Astrocyte (in vitro differentiated cells and primary cell): ENCODE measurements at regions not wholly inside any gene's neighbourhood (a gene's known extent, or its start where the extent isn't known, plus 50 kb on each side); places are given as distances from the start of the nearest gene placed in this dataset.

Experiments used
- DNase-seq: peaks from one replicate; pipeline ENCODE4 v3.0.0-alpha.2; 2010; ENCODE audit warnings: low read depth
- FAIRE-seq: peaks from 2 replicates; lab custom pipeline; 2011; peaks lifted over from hg19 to GRCh38; lab: Jason Lieb, UNC
- H2AFZ ChIP-seq: 2 replicates; pipeline ENCODE4 v1.6.0; 2012; ENCODE audit warnings: low read depth, low read length, inconsistent platforms
- H3K27ac ChIP-seq: 2 replicates; pipeline ENCODE4 v1.5.1; 2011; ENCODE audit warnings: low read depth, low read length, inconsistent platforms
- H3K27me3 ChIP-seq: 2 replicates; pipeline ENCODE4 v1.6.0; 2011; ENCODE audit warnings: low read length, inconsistent platforms; ENCODE audit not compliant: insufficient read depth
- H3K36me3 ChIP-seq: 2 replicates; pipeline ENCODE4 v1.5.1; 2011; ENCODE audit warnings: low read length, inconsistent platforms; ENCODE audit not compliant: insufficient read depth
- H3K4me1 ChIP-seq: 2 replicates; pipeline ENCODE4 v1.5.1; 2011; ENCODE audit warnings: low read length, inconsistent platforms; ENCODE audit not compliant: insufficient read depth
- H3K4me2 ChIP-seq: 2 replicates; pipeline ENCODE4 v1.6.0; 2012; ENCODE audit warnings: low read length, inconsistent platforms
- H3K4me3 ChIP-seq: 2 replicates; pipeline ENCODE4 v1.5.1; 2011; ENCODE audit warnings: low read depth, mild to moderate bottlenecking, low read length, inconsistent platforms; ENCODE audit not compliant: insufficient read depth
- H3K79me2 ChIP-seq: 2 replicates; pipeline ENCODE4 v1.6.0; 2012; ENCODE audit warnings: mild to moderate bottlenecking, low read length, inconsistent platforms; ENCODE audit not compliant: insufficient read depth
- H3K9ac ChIP-seq: 2 replicates; pipeline ENCODE4 v1.6.0; 2012; ENCODE audit warnings: mild to moderate bottlenecking, low read length, inconsistent platforms
- H3K9me3 ChIP-seq: 2 replicates; pipeline ENCODE4 v1.5.1; 2012; ENCODE audit warnings: low read depth, mild to moderate bottlenecking, low read length, inconsistent platforms; ENCODE audit not compliant: insufficient read depth
- H4K20me1 ChIP-seq: 2 replicates; pipeline ENCODE4 v1.6.0; 2012; ENCODE audit warnings: low read length, inconsistent platforms; ENCODE audit not compliant: insufficient read depth
- H3K27ac Mint-ChIP-seq: one replicate; pipeline ENCODE4 v1.8.0; 2021; ENCODE audit warnings: mild to moderate bottlenecking, mixed read lengths; ENCODE audit not compliant: unreplicated experiment
- H3K27me3 Mint-ChIP-seq: one replicate; pipeline ENCODE4 v1.8.0; 2021; ENCODE audit warnings: low read depth, mixed read lengths; ENCODE audit not compliant: unreplicated experiment
- H3K36me3 Mint-ChIP-seq: one replicate; pipeline ENCODE4 v1.8.0; 2021; ENCODE audit warnings: low read depth, mixed read lengths; ENCODE audit not compliant: unreplicated experiment
- H3K4me1 Mint-ChIP-seq: one replicate; pipeline ENCODE4 v1.8.0; 2021; ENCODE audit warnings: low read depth, mixed read lengths; ENCODE audit not compliant: unreplicated experiment
- H3K4me3 Mint-ChIP-seq: one replicate; pipeline ENCODE4 v1.8.0; 2021; ENCODE audit warnings: mild to moderate bottlenecking, moderate library complexity, mixed read lengths; ENCODE audit not compliant: unreplicated experiment
- H3K9me3 Mint-ChIP-seq: one replicate; pipeline ENCODE4 v1.8.0; 2021; ENCODE audit warnings: mild to moderate bottlenecking, mixed read lengths; ENCODE audit not compliant: unreplicated experiment
- CTCF ChIP-seq: IDR thresholded peaks from 2 replicates; pipeline ENCODE4 v1.5.1; 2011; ENCODE audit warnings: low read depth, mild to moderate bottlenecking, inconsistent platforms, low read length, moderate library complexity; ENCODE audit not compliant: insufficient read depth
- EZH2 ChIP-seq: IDR thresholded peaks from 2 replicates; pipeline ENCODE4 v1.6.1; 2012; ENCODE audit warnings: mild to moderate bottlenecking, low read length, inconsistent platforms; ENCODE audit not compliant: insufficient read depth

DNA sequence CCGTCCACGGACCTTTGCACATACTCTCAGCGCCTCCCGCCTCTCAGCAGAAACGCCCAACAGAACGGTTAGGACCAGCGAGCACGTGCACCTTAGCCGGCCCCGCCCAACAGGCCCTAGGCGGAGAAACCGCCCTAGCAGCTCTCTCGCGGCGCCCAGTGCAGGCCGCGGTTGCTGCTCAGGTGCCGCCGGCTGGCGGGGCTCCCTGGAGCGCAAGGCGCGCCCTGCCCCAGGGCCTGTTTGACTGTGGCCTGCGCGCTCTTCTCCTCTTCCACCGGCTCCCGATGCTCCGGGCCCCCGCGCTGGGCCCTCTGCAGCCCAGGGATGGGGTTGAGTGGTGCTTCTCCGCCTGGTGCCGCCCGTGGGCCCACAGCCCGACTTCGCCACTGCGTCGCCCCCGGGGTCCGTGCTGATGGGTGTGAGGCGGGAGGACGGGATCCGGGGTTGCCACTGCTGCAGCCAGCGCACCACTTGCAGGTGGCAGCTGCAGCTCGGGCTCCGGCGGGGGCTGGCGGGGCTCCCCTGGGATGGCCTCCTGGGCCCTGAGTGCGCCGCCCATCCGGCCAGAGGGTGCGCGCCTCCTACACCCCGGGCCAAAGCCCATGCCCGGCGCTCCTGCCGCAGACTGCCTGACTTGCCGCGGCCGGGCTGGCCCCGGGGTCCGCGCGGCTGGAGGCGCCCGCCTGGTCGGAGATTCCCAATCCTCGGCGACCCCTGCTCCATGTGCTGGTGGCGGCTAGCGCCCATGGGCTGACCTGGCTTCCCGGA is 1889.4 kb upstream of the CDH9 start:
- no peaks in the 10 kb centered on the region for H4K20me1 ChIP-seq
- H3K4me1 Mint-ChIP-seq: peaks cover 3% of the 10 kb centered on the region
- no peaks in the 10 kb centered on the region for H3K27me3 ChIP-seq
- FAIRE-seq: no peak
- no peak overlapping the region for H3K27ac ChIP-seq
- H3K4me3 Mint-ChIP-seq: no peak overlapping the region
- no peak overlapping the region for H3K9ac ChIP-seq
- H3K27me3 Mint-ChIP-seq: no peaks in the 10 kb centered on the region
- no peak for TF ChIP-seq EZH2
- TF ChIP-seq CTCF: no peak
- H3K4me1 ChIP-seq: no peaks in the 10 kb centered on the region
- H3K36me3 ChIP-seq: no peaks in the 10 kb centered on the region
- DNase-seq: no peak
- H3K4me3 ChIP-seq: no peak overlapping the region
- peaks cover 1% of the 10 kb centered on the region for H3K36me3 Mint-ChIP-seq
- H3K4me2 ChIP-seq: peak overlapping the region; percentile 46
- peaks cover 6% of the 10 kb centered on the region for H3K9me3 Mint-ChIP-seq
- H2AFZ ChIP-seq: no peak overlapping the region
- no peaks in the 10 kb centered on the region for H3K79me2 ChIP-seq
- no peak overlapping the region for H3K27ac Mint-ChIP-seq
- no peaks in the 10 kb centered on the region for H3K9me3 ChIP-seq

- Histone ChIP-seq H2AFZ (no peak overlapping the region), H3K79me2 (no peaks in the 10 kb centered on the region), H3K27me3 (no peaks in the 10 kb centered on the region), H3K4me3 (no peak overlapping the region), H4K20me1 (no peaks in the 10 kb centered on the region), H3K4me2 (no peak overlapping the region), H3K36me3 (no peaks in the 10 kb centered on the region), H3K9me3 (no peaks in the 10 kb centered on the region), H3K9ac (no peak overlapping the region), H3K27ac (no peak overlapping the region), H3K4me1 (no peaks in the 10 kb centered on the region)
- TF ChIP-seq CTCF (no peak), EZH2 (no peak)
- H3K36me3 Mint-ChIP-seq: peaks cover 1% of the 10 kb centered on the region
- no peaks in the 10 kb centered on the region for H3K27me3 Mint-ChIP-seq
- H3K4me1 Mint-ChIP-seq: peaks cover 3% of the 10 kb centered on the region
- H3K4me3 Mint-ChIP-seq: no peak overlapping the region
- DNase-seq (no peak), FAIRE-seq (no peak)
- no peak overlapping the region for H3K27ac Mint-ChIP-seq
- H3K9me3 Mint-ChIP-seq: peaks cover 6% of the 10 kb centered on the region
These were observed 1888.0 kb upstream of the CDH9 start for GRCh38 chr5:28926422-28926821.

GRCh38 chr5:28917631-28918030 is 1879.2 kb upstream of the CDH9 start:
- H2AFZ ChIP-seq: no peak overlapping the region
- no peak for FAIRE-seq
- H4K20me1 ChIP-seq: no peaks in the 10 kb centered on the region
- Mint-ChIP-seq H3K4me1 (no peaks in the 10 kb centered on the region), H3K27me3 (no peaks in the 10 kb centered on the region), H3K9me3 (no peaks in the 10 kb centered on the region), H3K36me3 (no peaks in the 10 kb centered on the region), H3K4me3 (no peak overlapping the region), H3K27ac (no peak overlapping the region)
- no peak for TF ChIP-seq CTCF
- TF ChIP-seq EZH2: no peak
- no peaks in the 10 kb centered on the region for H3K79me2 ChIP-seq
- no peak overlapping the region for H3K4me2 ChIP-seq
- no peaks in the 10 kb centered on the region for H3K27me3 ChIP-seq
- no peak for DNase-seq
- H3K27ac ChIP-seq: no peak overlapping the region
- no peaks in the 10 kb centered on the region for H3K4me1 ChIP-seq
- H3K9me3 ChIP-seq: no peaks in the 10 kb centered on the region
- no peak overlapping the region for H3K9ac ChIP-seq
- H3K36me3 ChIP-seq: no peaks in the 10 kb centered on the region
- no peak overlapping the region for H3K4me3 ChIP-seq
